OCI-LY7 (cell line): ENCODE measurements at regions not wholly inside any gene's neighbourhood (a gene's known extent, or its start where the extent isn't known, plus 50 kb on each side); places are given as distances from the start of the nearest gene placed in this dataset.

Source experiments
- BruUV-seq: library from RNA; stranded (reverse); fragments of 400-500 nt; replicated peaks from 2 replicates; lab custom pipeline; 2021; lab: Mats Ljungman, UMichigan
- CTCF ChIA-PET: fragments of 300-600 bp; sonication (Branson Sonifier 250); formaldehyde crosslinking; loops from one replicate; lab custom pipeline; 2022; ENCODE audit warnings: antibody characterized with exemption; ENCODE audit not compliant: unreplicated experiment; lab: Charles Lee
- POLR2A ChIA-PET: fragments of 300-600 bp; sonication (Branson Sonifier 250); formaldehyde crosslinking; loops from one replicate; lab custom pipeline; 2022; ENCODE audit warnings: antibody characterized with exemption; lab: Charles Lee
- DNase-seq: peaks from one replicate; pipeline ENCODE4 v3.0.0-alpha.2; 2015; ENCODE audit warnings: low spot score
- H2AFZ ChIP-seq: fragments of 200-600 bp; sonication (generic), shearing (Covaris generic); 2 replicates; pipeline ENCODE4 v1.6.1; 2014; ENCODE audit warnings: mild to moderate bottlenecking, antibody characterized with exemption, low read length, moderate library complexity
- H3K27ac ChIP-seq: fragments of 200-600 bp; sonication (generic); 2 replicates; pipeline ENCODE4 v1.5.1; 2014; ENCODE audit warnings: mixed run types, low read depth, mild to moderate bottlenecking, moderate library complexity, low read length, inconsistent platforms; ENCODE audit not compliant: poor library complexity, severe bottlenecking
- H3K36me3 ChIP-seq: fragments of 200-600 bp; sonication (generic); 2 replicates; pipeline ENCODE4 v1.6.1; 2014; ENCODE audit warnings: mild to moderate bottlenecking, antibody characterized with exemption, low read length, moderate library complexity, mixed read lengths; ENCODE audit not compliant: insufficient read depth
- H3K4me1 ChIP-seq: fragments of 200-600 bp; sonication (generic); 2 replicates; pipeline ENCODE4 v1.5.1; 2014; ENCODE audit warnings: mild to moderate bottlenecking, low read length; ENCODE audit not compliant: insufficient read depth, poor library complexity, severe bottlenecking
- H3K4me2 ChIP-seq: fragments of 200-600 bp; sonication (generic); 2 replicates; pipeline ENCODE4 v1.6.1; 2014; ENCODE audit warnings: mild to moderate bottlenecking, low read length
- H3K4me3 ChIP-seq: fragments of 200-600 bp; sonication (generic); 2 replicates; pipeline ENCODE4 v1.5.1; 2014; ENCODE audit warnings: mild to moderate bottlenecking, low read depth, low read length; ENCODE audit not compliant: poor library complexity, severe bottlenecking
- H3K79me2 ChIP-seq: fragments of 200-600 bp; sonication (generic); 2 replicates; pipeline ENCODE4 v1.6.1; 2016; ENCODE audit warnings: low read depth, mild to moderate bottlenecking, low read length, moderate library complexity, mixed read lengths; ENCODE audit not compliant: insufficient read depth
- H3K9me2 ChIP-seq: fragments of 200-600 bp; sonication (generic); 2 replicates; pipeline ENCODE4 v1.6.1; 2016; ENCODE audit warnings: mild to moderate bottlenecking, low read length, mixed read lengths; ENCODE audit not compliant: insufficient read depth
- H3K9me3 ChIP-seq: fragments of 200-600 bp; sonication (generic); 2 replicates; pipeline ENCODE4 v1.6.1; 2014; ENCODE audit warnings: mild to moderate bottlenecking, mixed run types, low read length, mixed read lengths
- H4K20me1 ChIP-seq: fragments of 200-600 bp; sonication (generic); 2 replicates; pipeline ENCODE4 v1.6.1; 2014; ENCODE audit warnings: mild to moderate bottlenecking, antibody characterized with exemption, low read length, moderate library complexity, mixed read lengths; ENCODE audit not compliant: insufficient read depth
- CTCF ChIP-seq: fragments of 200-600 bp; sonication (generic); conservative IDR thresholded peaks from 2 replicates; pipeline ENCODE4 v1.5.1; 2014; ENCODE audit warnings: mild to moderate bottlenecking, antibody characterized with exemption, low read length, moderate library complexity, mixed read lengths
- EZH2phosphoT487 ChIP-seq: fragments of 200-600 bp; sonication (generic); IDR thresholded peaks from 2 replicates; pipeline ENCODE4 v1.6.1; 2018; ENCODE audit warnings: low read depth, borderline replicate concordance, mild to moderate bottlenecking, mixed run types, antibody characterized with exemption, low read length, moderate library complexity, mixed read lengths
- intact Hi-C: fragments of 100-400 bp; cut with micrococcal nuclease; formaldehyde crosslinking; loops from one replicate; pipeline ENCODE4 v1.10.0; 2022; ENCODE audit not compliant: unreplicated experiment

- Histone ChIP-seq H2AFZ (no peak overlapping the region), H3K4me3 (no peak overlapping the region), H3K9me2 (no peaks in the 10 kb centered on the region), H4K20me1 (no peaks in the 10 kb centered on the region), H3K27ac (no peak overlapping the region), H3K4me2 (no peak overlapping the region), H3K4me1 (no peaks in the 10 kb centered on the region), H3K79me2 (no peaks in the 10 kb centered on the region), H3K36me3 (no peaks in the 10 kb centered on the region), H3K9me3 (no peaks in the 10 kb centered on the region)
- intact Hi-C loops = no loop called here
- DNase-seq = no peak
- no TSS peak for BruUV-seq
- TF ChIP-seq CTCF (no peak), EZH2phosphoT487 (no peak)
- ChIA-PET CTCF (no interaction called here), POLR2A (no interaction called here)
These were observed 316.5 kb downstream of the WDR11 start for GRCh38 chr10:121167534-121168243.

- intact Hi-C loops = no loop called here
- Histone ChIP-seq H3K9me3 (no peaks in the 10 kb centered on the region), H3K79me2 (no peaks in the 10 kb centered on the region), H3K36me3 (no peaks in the 10 kb centered on the region), H4K20me1 (no peaks in the 10 kb centered on the region), H2AFZ (no peak overlapping the region), H3K27ac (no peak overlapping the region), H3K4me3 (no peak overlapping the region), H3K4me2 (no peak overlapping the region), H3K9me2 (no peaks in the 10 kb centered on the region), H3K4me1 (no peaks in the 10 kb centered on the region)
- no TSS peak for BruUV-seq
- TF ChIP-seq EZH2phosphoT487 (no peak), CTCF (no peak)
- DNase-seq = no peak
- POLR2A ChIA-PET = no interaction called here
- CTCF ChIA-PET = no interaction called here
These were observed 317.5 kb downstream of the WDR11 start for GRCh38 chr10:121168545-121169216.

- no TSS peak for BruUV-seq
- intact Hi-C loops = no loop called here
- Histone ChIP-seq H2AFZ (no peak overlapping the region), H3K9me2 (no peaks in the 10 kb centered on the region), H3K27ac (no peak overlapping the region), H3K79me2 (no peaks in the 10 kb centered on the region), H3K9me3 (no peaks in the 10 kb centered on the region), H3K4me1 (no peaks in the 10 kb centered on the region), H3K36me3 (no peaks in the 10 kb centered on the region), H3K4me2 (no peak overlapping the region), H4K20me1 (no peaks in the 10 kb centered on the region), H3K4me3 (no peak overlapping the region)
- CTCF ChIA-PET = no interaction called here
- DNase-seq = no peak
- POLR2A ChIA-PET = no interaction called here
- TF ChIP-seq EZH2phosphoT487 (no peak), CTCF (no peak)
These were observed 318.2 kb downstream of the WDR11 start for GRCh38 chr10:121169406-121169805.
